ENCODE measurements at regions not wholly inside any gene's neighbourhood (a gene's known extent, or its start where the extent isn't known, plus 50 kb on each side); places are given as distances from the start of the nearest gene placed in this dataset.

DNA sequence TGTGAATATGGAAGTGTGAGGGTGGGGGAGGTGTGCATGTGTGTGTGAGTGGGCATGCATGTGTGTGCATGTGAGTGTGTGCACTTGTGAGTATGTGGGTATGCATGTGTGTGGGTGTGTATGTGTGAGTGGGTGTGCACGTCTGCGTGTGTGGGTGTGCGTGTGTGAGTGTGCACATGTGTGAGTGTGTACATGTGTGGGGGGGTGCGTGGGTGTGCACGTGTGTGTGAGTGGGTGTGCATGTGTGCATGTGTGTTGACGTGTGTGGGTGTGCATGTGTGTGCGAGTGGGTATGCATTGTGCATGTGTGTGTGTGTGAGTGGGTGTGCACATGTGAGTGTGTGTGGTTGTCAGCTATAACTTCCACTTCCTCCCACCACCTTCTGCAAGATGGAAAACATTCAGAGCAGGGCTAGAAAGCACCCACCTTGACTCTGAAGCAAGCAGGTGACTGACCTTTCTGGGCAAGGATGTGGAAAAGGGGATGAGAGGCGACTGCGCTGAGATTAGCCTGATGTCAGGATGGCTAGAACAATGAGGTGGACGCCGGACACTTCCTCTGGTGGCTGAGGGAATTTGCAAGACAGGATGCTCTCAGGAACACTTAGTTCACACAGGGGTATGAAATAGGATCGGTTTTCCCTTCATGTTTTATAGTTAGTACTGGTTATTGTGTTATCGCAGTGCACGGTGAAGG, 103.6 kb downstream of the ACKR3 start:
- no peaks in the 10 kb centered on the region for H3K27me3 ChIP-seq (ENCODE audit: control insufficient read depth in 2 of 2, insufficient read depth in 2 of 2, low read length in 2 of 2)
- POLR2A ChIA-PET = no interaction called here
- Mint-ChIP-seq H3K36me3 (no peaks in the 10 kb centered on the region), H3K4me3 (no peak overlapping the region), H3K4me1 (peaks cover 0 to 1% (median 0%) of the 10 kb centered on the region in 7 donors), H3K27me3 (peaks cover 10 to 36% (median 19%) of the 10 kb centered on the region in 5 donors), H3K9me3 (no peaks in the 10 kb centered on the region), H3K27ac (no peak overlapping the region)
- DNase-seq = no peak
- no peaks in the 10 kb centered on the region for H3K4me1 ChIP-seq (ENCODE audit: control insufficient read depth in 2 of 2, insufficient read depth in 2 of 2, low read length in 2 of 2)
- CTCF ChIA-PET = no interaction called here
- H3K36me3 ChIP-seq (ENCODE audit: control insufficient read depth in 2 of 3, insufficient read depth in 3 of 3, low read length in 3 of 3) = no peaks in the 10 kb centered on the region
- no peak overlapping the region for H3K4me3 ChIP-seq (ENCODE audit: low read length)
- H3K27ac ChIP-seq (ENCODE audit: low read depth, low read length) = no peak overlapping the region
- H3K9me3 ChIP-seq (ENCODE audit: control insufficient read depth in 2 of 3, low read length in 3 of 3) = no peaks in the 10 kb centered on the region
- intact Hi-C loops (cut with micrococcal nuclease) = no loop called here
- no peak for ATAC-seq

DNA sequence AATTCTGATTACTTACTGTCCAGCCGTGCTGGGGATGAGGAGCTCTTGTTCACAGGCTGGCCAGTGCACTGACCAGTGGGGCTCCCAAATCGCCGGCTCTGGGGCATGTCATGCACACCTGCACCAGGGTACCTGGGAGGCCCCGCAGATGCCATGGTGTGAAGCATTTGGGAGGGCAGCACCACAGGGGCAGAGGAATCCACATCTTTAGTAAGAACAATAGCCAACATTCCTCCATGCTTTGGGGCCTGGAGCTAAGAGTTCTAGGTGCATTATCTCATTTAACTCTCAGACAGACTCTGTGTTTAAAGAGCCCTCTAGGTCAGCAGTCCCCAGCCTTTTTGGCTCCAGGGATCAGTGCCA, 104.2 kb downstream of the ACKR3 start:
- Histone ChIP-seq H3K4me3 (ENCODE audit: low read length) (no peak overlapping the region), H3K9me3 (ENCODE audit: control insufficient read depth in 2 of 3, low read length in 3 of 3) (no peaks in the 10 kb centered on the region), H3K36me3 (ENCODE audit: control insufficient read depth in 2 of 3, insufficient read depth in 3 of 3, low read length in 3 of 3) (no peaks in the 10 kb centered on the region), H3K27ac (ENCODE audit: low read depth, low read length) (no peak overlapping the region), H3K27me3 (ENCODE audit: control insufficient read depth in 2 of 2, insufficient read depth in 2 of 2, low read length in 2 of 2) (no peaks in the 10 kb centered on the region), H3K4me1 (ENCODE audit: control insufficient read depth in 2 of 2, insufficient read depth in 2 of 2, low read length in 2 of 2) (no peaks in the 10 kb centered on the region)
- Mint-ChIP-seq H3K27ac (no peak overlapping the region), H3K4me3 (no peak overlapping the region), H3K27me3 (peaks cover 10 to 36% (median 19%) of the 10 kb centered on the region in 5 donors), H3K36me3 (no peaks in the 10 kb centered on the region), H3K9me3 (no peaks in the 10 kb centered on the region), H3K4me1 (peaks cover 0 to 1% (median 0%) of the 10 kb centered on the region in 7 donors)
- intact Hi-C loops (cut with micrococcal nuclease) = no loop called here
- ATAC-seq (no peak), DNase-seq (no peak)
- POLR2A ChIA-PET = no interaction called here
- CTCF ChIA-PET = no interaction called here

DNA sequence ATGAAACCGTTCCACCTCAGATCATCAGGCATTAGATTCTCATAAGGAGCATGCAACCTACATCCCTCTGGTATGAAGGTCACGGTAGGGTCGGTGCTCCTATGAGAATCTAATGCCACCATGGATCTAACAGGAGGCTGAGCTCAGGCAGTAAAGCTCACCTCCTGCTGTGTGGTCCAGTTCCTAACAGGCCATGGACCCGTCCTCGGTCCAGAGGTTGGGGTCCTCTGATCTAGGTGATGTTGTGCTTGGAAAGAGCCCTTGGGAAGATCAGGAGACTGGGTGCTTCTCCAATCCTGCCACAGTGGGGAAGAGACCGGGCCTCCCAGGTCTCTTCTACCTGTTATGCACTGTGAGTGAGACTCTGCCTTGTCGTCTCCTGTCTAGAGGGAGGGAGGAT, 104.6 kb downstream of the ACKR3 start:
- no peaks in the 10 kb centered on the region for H3K36me3 ChIP-seq (ENCODE audit: control insufficient read depth in 2 of 3, insufficient read depth in 3 of 3, low read length in 3 of 3)
- DNase-seq = no peak
- POLR2A ChIA-PET = no interaction called here
- Mint-ChIP-seq H3K9me3 (no peaks in the 10 kb centered on the region), H3K27me3 (peaks cover 10 to 36% (median 19%) of the 10 kb centered on the region in 5 donors), H3K27ac (no peak overlapping the region), H3K4me3 (no peak overlapping the region), H3K4me1 (peaks cover 0 to 1% (median 0%) of the 10 kb centered on the region in 7 donors), H3K36me3 (no peaks in the 10 kb centered on the region)
- H3K4me1 ChIP-seq (ENCODE audit: control insufficient read depth in 2 of 2, insufficient read depth in 2 of 2, low read length in 2 of 2) = no peaks in the 10 kb centered on the region
- no peak overlapping the region for H3K27ac ChIP-seq (ENCODE audit: low read depth, low read length)
- H3K9me3 ChIP-seq (ENCODE audit: control insufficient read depth in 2 of 3, low read length in 3 of 3) = no peaks in the 10 kb centered on the region
- no peak for ATAC-seq
- CTCF ChIA-PET = no interaction called here
- H3K27me3 ChIP-seq (ENCODE audit: control insufficient read depth in 2 of 2, insufficient read depth in 2 of 2, low read length in 2 of 2) = no peaks in the 10 kb centered on the region
- intact Hi-C loops (cut with micrococcal nuclease) = no loop called here
- no peak overlapping the region for H3K4me3 ChIP-seq (ENCODE audit: low read length)

DNA sequence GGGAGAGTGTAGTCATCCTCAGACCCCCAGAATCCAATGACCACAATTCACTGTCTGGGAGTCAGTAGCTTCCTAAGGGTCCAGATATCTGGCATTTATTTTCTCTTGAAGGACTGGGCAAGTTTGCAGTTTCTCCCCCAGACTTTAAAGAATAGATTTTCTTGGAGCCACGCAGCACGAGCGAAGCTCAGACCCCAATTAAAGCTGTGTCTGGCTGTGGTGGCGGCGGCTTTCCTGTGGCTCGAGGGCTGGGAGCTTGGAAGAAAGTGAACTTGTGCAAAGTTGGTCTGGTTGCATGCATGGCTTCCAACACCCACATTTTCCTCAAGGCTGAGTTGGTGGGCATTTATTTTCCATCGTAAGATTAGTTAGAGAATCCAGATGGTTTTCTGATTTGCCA, 105.0 kb downstream of the ACKR3 start:
- Mint-ChIP-seq H3K9me3 (no peaks in the 10 kb centered on the region), H3K36me3 (no peaks in the 10 kb centered on the region), H3K4me1 (peaks cover 0 to 1% (median 0%) of the 10 kb centered on the region in 7 donors), H3K4me3 (no peak overlapping the region), H3K27me3 (peaks cover 10 to 36% (median 19%) of the 10 kb centered on the region in 5 donors), H3K27ac (no peak overlapping the region)
- ATAC-seq (no peak), DNase-seq (no peak)
- Histone ChIP-seq H3K27me3 (ENCODE audit: control insufficient read depth in 2 of 2, insufficient read depth in 2 of 2, low read length in 2 of 2) (no peaks in the 10 kb centered on the region), H3K36me3 (ENCODE audit: control insufficient read depth in 2 of 3, insufficient read depth in 3 of 3, low read length in 3 of 3) (no peaks in the 10 kb centered on the region), H3K27ac (ENCODE audit: low read depth, low read length) (no peak overlapping the region), H3K4me3 (ENCODE audit: low read length) (no peak overlapping the region), H3K4me1 (ENCODE audit: control insufficient read depth in 2 of 2, insufficient read depth in 2 of 2, low read length in 2 of 2) (no peaks in the 10 kb centered on the region), H3K9me3 (ENCODE audit: control insufficient read depth in 2 of 3, low read length in 3 of 3) (no peaks in the 10 kb centered on the region)
- intact Hi-C loops (cut with micrococcal nuclease) = no loop called here
- ChIA-PET CTCF (no interaction called here), POLR2A (no interaction called here)

DNA sequence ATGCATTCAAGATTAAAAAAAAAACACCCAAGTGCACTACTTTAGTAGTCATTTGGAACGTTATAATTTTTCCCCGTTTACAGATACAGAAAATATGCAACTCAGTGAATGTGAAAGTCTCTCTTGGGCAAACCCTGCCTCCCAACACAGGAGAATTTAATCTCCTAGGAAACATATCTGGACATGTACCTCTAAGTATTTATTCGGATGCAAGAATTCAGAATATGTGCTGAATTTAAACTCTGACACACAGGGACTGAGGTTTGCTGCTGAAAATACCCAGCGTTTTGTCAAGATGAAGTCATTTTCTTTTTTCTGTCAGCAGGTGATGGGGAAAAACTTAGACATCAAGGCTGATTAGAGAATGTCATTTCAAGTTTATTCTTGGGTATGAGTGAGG, 105.4 kb downstream of the ACKR3 start:
- H3K36me3 Mint-ChIP-seq = no peaks in the 10 kb centered on the region
- H3K9me3 ChIP-seq (ENCODE audit: control insufficient read depth in 2 of 3, low read length in 3 of 3) = no peaks in the 10 kb centered on the region
- POLR2A ChIA-PET = no interaction called here
- no peak overlapping the region for H3K4me3 ChIP-seq (ENCODE audit: low read length)
- H3K27me3 Mint-ChIP-seq = peaks cover 10 to 39% (median 19%) of the 10 kb centered on the region in 5 donors
- no peaks in the 10 kb centered on the region for H3K27me3 ChIP-seq (ENCODE audit: control insufficient read depth in 2 of 2, insufficient read depth in 2 of 2, low read length in 2 of 2)
- H3K27ac Mint-ChIP-seq = no peak overlapping the region
- H3K27ac ChIP-seq (ENCODE audit: low read depth, low read length) = no peak overlapping the region
- no peaks in the 10 kb centered on the region for H3K9me3 Mint-ChIP-seq
- ATAC-seq (no peak), DNase-seq (no peak)
- H3K4me1 Mint-ChIP-seq = peaks cover 0 to 1% (median 0%) of the 10 kb centered on the region in 7 donors
- H3K4me3 Mint-ChIP-seq = no peak overlapping the region
- intact Hi-C loops (cut with micrococcal nuclease) = no loop called here
- H3K36me3 ChIP-seq (ENCODE audit: control insufficient read depth in 2 of 3, insufficient read depth in 3 of 3, low read length in 3 of 3) = no peaks in the 10 kb centered on the region
- CTCF ChIA-PET = no interaction called here
- H3K4me1 ChIP-seq (ENCODE audit: control insufficient read depth in 2 of 2, insufficient read depth in 2 of 2, low read length in 2 of 2) = no peaks in the 10 kb centered on the region

DNA sequence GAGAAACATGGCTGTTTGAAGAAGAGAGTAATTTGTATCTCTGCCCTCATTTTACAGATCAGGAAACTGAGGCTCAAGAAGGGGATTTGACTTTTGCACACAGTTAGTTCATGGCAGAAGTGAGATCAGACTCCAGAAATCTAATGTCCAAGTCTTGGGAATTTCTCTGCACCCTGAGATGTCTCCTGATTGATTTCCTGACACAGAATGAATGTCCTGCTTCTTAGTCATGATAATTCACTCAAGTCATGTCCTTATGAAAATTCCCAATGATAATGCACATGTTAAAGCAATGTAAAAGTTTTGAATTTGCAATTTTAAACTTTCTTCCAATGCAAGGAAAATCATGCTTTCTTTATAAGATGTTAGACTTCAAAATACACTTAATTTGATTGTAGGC, 105.9 kb downstream of the ACKR3 start:
- Histone ChIP-seq H3K9me3 (ENCODE audit: control insufficient read depth in 2 of 3, low read length in 3 of 3) (no peaks in the 10 kb centered on the region), H3K27me3 (ENCODE audit: control insufficient read depth in 2 of 2, insufficient read depth in 2 of 2, low read length in 2 of 2) (no peaks in the 10 kb centered on the region), H3K4me3 (ENCODE audit: low read length) (no peak overlapping the region), H3K27ac (ENCODE audit: low read depth, low read length) (no peak overlapping the region), H3K36me3 (ENCODE audit: control insufficient read depth in 2 of 3, insufficient read depth in 3 of 3, low read length in 3 of 3) (no peaks in the 10 kb centered on the region), H3K4me1 (ENCODE audit: control insufficient read depth in 2 of 2, insufficient read depth in 2 of 2, low read length in 2 of 2) (no peaks in the 10 kb centered on the region)
- Mint-ChIP-seq H3K36me3 (no peaks in the 10 kb centered on the region), H3K4me1 (peaks cover 0 to 1% (median 0%) of the 10 kb centered on the region in 7 donors), H3K9me3 (no peaks in the 10 kb centered on the region), H3K27me3 (peaks cover 10 to 40% (median 19%) of the 10 kb centered on the region in 5 donors), H3K27ac (no peak overlapping the region), H3K4me3 (no peak overlapping the region)
- ATAC-seq (no peak), DNase-seq (no peak)
- intact Hi-C loops (cut with micrococcal nuclease) = no loop called here
- ChIA-PET POLR2A (no interaction called here), CTCF (no interaction called here)

DNA sequence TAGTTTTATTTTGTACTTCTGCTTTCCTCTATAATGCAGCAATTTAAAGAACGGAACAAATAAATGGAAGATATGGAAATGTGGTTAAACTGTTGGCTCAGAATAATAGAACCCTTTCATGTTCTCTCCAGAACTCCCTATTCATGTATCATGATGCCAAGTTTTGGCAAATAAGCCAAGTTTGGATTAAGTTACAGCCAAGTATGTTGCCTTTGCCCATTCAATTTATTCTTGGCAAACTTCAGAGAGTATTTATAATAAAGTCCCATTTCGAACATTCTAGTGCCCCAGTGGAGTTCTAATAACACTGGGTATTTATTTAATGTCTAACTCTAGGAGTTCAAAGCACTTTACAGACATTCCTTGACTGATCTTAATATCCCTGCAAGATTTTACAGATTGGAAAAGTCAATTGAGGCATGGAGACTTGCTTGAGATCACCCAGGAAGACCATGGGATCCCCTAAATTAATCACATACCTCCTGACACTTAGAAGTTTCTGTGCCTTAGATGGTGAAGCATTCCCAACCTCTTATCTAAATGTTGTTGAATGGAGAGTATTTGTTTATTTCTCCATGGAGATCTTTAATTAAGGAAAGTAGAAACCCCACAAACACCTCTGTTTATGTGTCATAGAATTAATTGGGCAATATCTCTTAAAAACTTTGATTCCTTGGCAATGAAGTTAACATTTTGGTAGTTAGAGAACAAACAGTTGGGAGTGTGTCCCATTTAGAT, 106.7 kb downstream of the ACKR3 start:
- POLR2A ChIA-PET = no interaction called here
- H3K27ac ChIP-seq (ENCODE audit: low read depth, low read length) = no peak overlapping the region
- H3K4me1 ChIP-seq (ENCODE audit: control insufficient read depth in 2 of 2, insufficient read depth in 2 of 2, low read length in 2 of 2) = no peaks in the 10 kb centered on the region
- H3K4me3 ChIP-seq (ENCODE audit: low read length) = no peak overlapping the region
- no peak for DNase-seq
- CTCF ChIA-PET = no interaction called here
- no peaks in the 10 kb centered on the region for H3K9me3 ChIP-seq (ENCODE audit: control insufficient read depth in 2 of 3, low read length in 3 of 3)
- H3K4me1 Mint-ChIP-seq = peaks cover 0 to 1% (median 0%) of the 10 kb centered on the region in 7 donors
- H3K36me3 ChIP-seq (ENCODE audit: control insufficient read depth in 2 of 3, insufficient read depth in 3 of 3, low read length in 3 of 3) = no peaks in the 10 kb centered on the region
- H3K36me3 Mint-ChIP-seq = no peaks in the 10 kb centered on the region
- H3K4me3 Mint-ChIP-seq = no peak overlapping the region
- H3K27me3 Mint-ChIP-seq = peaks cover 10 to 39% (median 19%) of the 10 kb centered on the region in 5 donors
- ATAC-seq = no peak
- intact Hi-C loops (cut with micrococcal nuclease) = no loop called here
- no peaks in the 10 kb centered on the region for H3K9me3 Mint-ChIP-seq
- H3K27ac Mint-ChIP-seq = no peak overlapping the region
- H3K27me3 ChIP-seq (ENCODE audit: control insufficient read depth in 2 of 2, insufficient read depth in 2 of 2, low read length in 2 of 2) = no peaks in the 10 kb centered on the region
